ENCODE measurements at regions not wholly inside any gene's neighbourhood (a gene's known extent, or its start where the extent isn't known, plus 50 kb on each side); places are given as distances from the start of the nearest gene placed in this dataset.

GRCh38 chr6:81253821-81254220, 498.7 kb downstream of the TENT5A start:
- Histone ChIP-seq H3K4me1 (no peaks in the 10 kb centered on the region), H4K20me1 (no peaks in the 10 kb centered on the region), H3K4me2 (no peak overlapping the region), H3K27ac (no peak overlapping the region), H3K27me3 (no peaks in the 10 kb centered on the region), H3K9me3 (replicated peaks in 1 of 11) (no peaks in the 10 kb centered on the region), H3K4me3 (no peak overlapping the region), H3K36me3 (no peaks in the 10 kb centered on the region), H3K9ac (no peak overlapping the region)
- TF ChIP-seq Cebpa-rat (IDR thresholded peaks at IDR 0.05), result no peak

DNA sequence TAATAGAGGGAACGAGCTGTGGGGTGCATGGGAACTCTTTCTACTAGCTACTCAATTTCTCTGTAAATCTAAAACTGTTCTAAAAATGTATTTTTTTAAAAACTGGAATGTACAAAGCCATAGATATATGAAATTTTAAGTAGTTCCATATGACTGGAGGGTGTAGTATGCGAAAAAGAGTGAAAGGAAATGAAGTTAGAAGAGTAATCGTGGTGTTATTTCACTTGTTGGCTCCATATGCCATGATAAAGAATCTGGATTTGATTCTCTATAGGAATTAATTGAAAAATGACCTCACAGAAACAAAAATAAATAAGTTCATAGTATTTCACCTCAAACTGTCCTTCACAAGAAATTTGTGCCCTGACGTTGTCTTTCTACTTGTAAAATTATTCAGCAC, 500.2 kb downstream of the TENT5A start:
- H4K20me1 ChIP-seq, result no peaks in the 10 kb centered on the region
- no peaks in the 10 kb centered on the region for H3K9me3 ChIP-seq (replicated peaks in 1 of 11)
- H3K4me1 ChIP-seq, result no peaks in the 10 kb centered on the region
- no peak for TF ChIP-seq Cebpa-rat (IDR thresholded peaks at IDR 0.05)
- H3K36me3 ChIP-seq, result no peaks in the 10 kb centered on the region
- no peak overlapping the region for H3K27ac ChIP-seq
- no peaks in the 10 kb centered on the region for H3K27me3 ChIP-seq
- no peak overlapping the region for H3K4me3 ChIP-seq
- H3K4me2 ChIP-seq, result no peak overlapping the region
- no peak overlapping the region for H3K9ac ChIP-seq

DNA sequence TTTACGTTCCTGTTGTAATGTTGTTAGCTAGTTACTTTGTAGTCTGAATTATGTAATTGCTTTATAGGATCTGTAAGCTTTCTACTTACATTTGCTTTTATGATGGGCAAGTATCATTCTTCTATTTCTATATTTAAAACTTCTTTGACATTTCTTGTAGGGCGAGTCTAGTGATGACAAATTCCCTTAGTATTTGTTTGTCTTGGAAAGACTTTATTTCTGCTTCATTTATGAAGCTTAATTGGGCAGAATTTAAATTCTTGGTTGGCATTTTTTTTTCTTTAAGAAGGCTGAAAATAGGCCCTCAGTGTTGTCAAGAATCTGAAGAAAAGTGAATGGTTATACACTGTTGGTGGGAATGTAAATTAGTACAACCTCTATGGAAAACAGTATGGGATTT, 506.3 kb downstream of the TENT5A start:
- Histone ChIP-seq H3K27me3 (no peaks in the 10 kb centered on the region), H4K20me1 (no peaks in the 10 kb centered on the region), H3K4me1 (no peaks in the 10 kb centered on the region), H3K4me2 (no peak overlapping the region), H3K9ac (no peak overlapping the region), H3K36me3 (no peaks in the 10 kb centered on the region), H3K27ac (no peak overlapping the region), H3K4me3 (no peak overlapping the region), H3K9me3 (replicated peaks in 1 of 11) (no peaks in the 10 kb centered on the region)
- TF ChIP-seq Cebpa-rat (IDR thresholded peaks at IDR 0.05), result no peak

DNA sequence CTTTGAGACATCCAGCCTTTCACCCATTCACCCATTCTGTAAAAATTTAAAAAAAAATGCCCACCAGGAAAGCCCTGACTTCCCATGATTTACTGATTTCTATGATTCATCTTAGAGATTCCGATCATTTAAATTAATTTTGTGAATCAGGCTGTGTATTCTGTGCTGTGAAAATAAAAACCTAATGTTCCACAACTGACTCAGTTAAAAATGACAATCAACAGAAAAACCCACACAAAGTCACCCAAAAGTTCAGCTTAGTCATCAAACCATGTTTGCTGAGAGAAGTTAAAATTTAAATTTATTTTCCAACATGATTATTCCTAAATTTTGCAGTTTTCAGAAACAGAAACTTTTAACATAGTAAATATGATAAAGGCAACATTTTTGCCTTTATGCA, 509.9 kb downstream of the TENT5A start:
- no peaks in the 10 kb centered on the region for H3K9me3 ChIP-seq (replicated peaks in 1 of 11)
- no peaks in the 10 kb centered on the region for H3K4me1 ChIP-seq
- TF ChIP-seq Cebpa-rat (IDR thresholded peaks at IDR 0.05), result no peak
- H3K27me3 ChIP-seq, result no peaks in the 10 kb centered on the region
- H3K4me2 ChIP-seq, result no peak overlapping the region
- H4K20me1 ChIP-seq, result no peaks in the 10 kb centered on the region
- H3K4me3 ChIP-seq, result no peak overlapping the region
- no peak overlapping the region for H3K9ac ChIP-seq
- no peak overlapping the region for H3K27ac ChIP-seq
- H3K36me3 ChIP-seq, result no peaks in the 10 kb centered on the region

DNA sequence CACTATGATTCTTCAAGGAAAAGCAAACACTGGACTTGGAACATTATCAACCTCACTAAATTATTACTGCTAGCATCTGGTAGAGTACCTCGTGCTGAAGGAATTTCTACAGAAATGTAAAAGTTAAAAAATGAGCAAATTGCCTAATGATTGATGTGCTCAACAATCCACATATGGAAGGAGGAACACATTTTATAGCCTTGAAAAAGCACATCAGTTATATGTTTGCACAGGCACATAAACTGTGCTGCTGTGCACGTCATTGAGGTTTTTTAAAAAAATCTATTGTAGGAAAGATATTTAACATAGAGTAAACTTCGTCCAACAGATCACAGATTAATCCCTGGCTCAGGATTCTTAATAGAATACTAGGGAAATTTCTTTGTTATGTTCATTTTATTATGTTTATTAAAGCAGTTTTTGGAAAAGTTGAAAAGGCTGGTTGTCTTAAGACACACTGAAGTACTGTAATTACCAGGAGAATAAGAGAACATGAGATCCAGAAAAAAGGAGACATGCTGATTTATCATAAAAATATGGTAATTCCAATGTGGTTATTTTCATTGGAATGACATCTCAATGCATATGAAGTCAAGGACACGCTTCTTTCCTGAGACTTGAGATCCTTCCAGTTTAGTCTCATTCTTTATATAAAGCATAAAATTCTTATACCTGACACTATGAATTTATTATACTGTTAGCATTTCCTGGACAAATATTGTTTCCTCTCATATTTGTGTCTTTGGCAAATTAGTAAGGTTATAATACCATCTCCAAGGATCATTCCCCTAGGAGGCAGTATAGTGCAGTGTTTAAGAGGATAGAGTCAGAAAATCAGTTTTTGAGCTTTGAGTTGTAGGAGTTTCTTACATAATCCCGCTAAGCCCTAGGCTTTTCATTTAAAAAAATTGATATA, 511.1 kb downstream of the TENT5A start:
- no peaks in the 10 kb centered on the region for H3K9me3 ChIP-seq (replicated peaks in 1 of 11)
- H3K27ac ChIP-seq, result no peak overlapping the region
- no peak overlapping the region for H3K4me2 ChIP-seq
- no peak for TF ChIP-seq Cebpa-rat (IDR thresholded peaks at IDR 0.05)
- no peak overlapping the region for H3K9ac ChIP-seq
- no peaks in the 10 kb centered on the region for H4K20me1 ChIP-seq
- no peaks in the 10 kb centered on the region for H3K27me3 ChIP-seq
- no peaks in the 10 kb centered on the region for H3K36me3 ChIP-seq
- H3K4me1 ChIP-seq, result no peaks in the 10 kb centered on the region
- no peak overlapping the region for H3K4me3 ChIP-seq

GRCh38 chr6:81238390-81238789, 514.1 kb downstream of the TENT5A start:
- no peak overlapping the region for H3K9ac ChIP-seq
- no peak overlapping the region for H3K4me3 ChIP-seq
- H3K27ac ChIP-seq, result no peak overlapping the region
- no peaks in the 10 kb centered on the region for H3K27me3 ChIP-seq
- no peak overlapping the region for H3K4me2 ChIP-seq
- H3K4me1 ChIP-seq, result no peaks in the 10 kb centered on the region
- no peaks in the 10 kb centered on the region for H3K36me3 ChIP-seq
- no peaks in the 10 kb centered on the region for H4K20me1 ChIP-seq
- no peak for TF ChIP-seq Cebpa-rat (IDR thresholded peaks at IDR 0.05)
- H3K9me3 ChIP-seq (replicated peaks in 1 of 11), result no peaks in the 10 kb centered on the region

DNA sequence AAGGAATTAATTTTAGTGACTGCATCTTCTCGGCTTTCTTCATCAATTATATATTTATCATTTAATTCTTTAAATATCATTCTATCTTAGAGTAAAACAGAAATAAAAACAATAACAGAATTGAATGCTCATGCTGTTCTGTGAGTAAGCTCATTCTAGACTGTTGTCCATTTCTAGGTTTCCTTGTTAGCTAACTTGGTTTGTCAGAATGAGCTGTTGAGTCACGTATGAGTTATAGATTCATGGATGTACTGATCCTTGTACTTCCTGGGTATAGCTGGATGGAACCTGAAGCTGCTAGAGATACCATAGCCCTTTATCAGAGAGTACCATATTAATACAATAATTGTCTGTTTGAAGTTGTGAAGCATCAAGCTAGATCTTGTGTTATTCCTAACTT, 515.3 kb downstream of the TENT5A start:
- no peak overlapping the region for H3K4me2 ChIP-seq
- H3K36me3 ChIP-seq, result no peaks in the 10 kb centered on the region
- H3K27ac ChIP-seq, result no peak overlapping the region
- H3K9ac ChIP-seq, result no peak overlapping the region
- no peak for TF ChIP-seq Cebpa-rat (IDR thresholded peaks at IDR 0.05)
- no peaks in the 10 kb centered on the region for H4K20me1 ChIP-seq
- H3K4me1 ChIP-seq, result no peaks in the 10 kb centered on the region
- no peaks in the 10 kb centered on the region for H3K27me3 ChIP-seq
- no peaks in the 10 kb centered on the region for H3K9me3 ChIP-seq (replicated peaks in 1 of 11)
- no peak overlapping the region for H3K4me3 ChIP-seq

DNA sequence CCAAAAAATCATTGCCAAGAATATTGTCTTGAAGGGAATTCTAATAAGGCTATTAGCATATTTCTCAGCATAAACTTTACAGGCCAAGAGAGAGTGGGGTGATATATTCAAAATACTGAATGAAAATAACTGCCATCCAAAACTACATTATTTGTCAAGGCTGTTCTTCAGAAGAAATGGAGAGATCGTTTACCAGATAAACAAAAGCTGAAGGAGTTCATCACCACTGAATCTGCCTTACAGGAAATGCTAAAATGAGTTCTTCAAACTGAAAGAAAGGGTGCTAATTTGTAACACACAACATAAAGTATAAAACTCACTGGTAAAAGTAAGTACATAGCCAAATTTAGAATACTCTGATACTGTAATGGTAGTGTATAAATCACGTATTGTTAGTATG, 517.0 kb downstream of the TENT5A start:
- Histone ChIP-seq H3K27ac (no peak overlapping the region), H4K20me1 (no peaks in the 10 kb centered on the region), H3K4me3 (no peak overlapping the region), H3K9ac (no peak overlapping the region), H3K4me1 (no peaks in the 10 kb centered on the region), H3K9me3 (replicated peaks in 1 of 11) (no peaks in the 10 kb centered on the region), H3K4me2 (no peak overlapping the region), H3K36me3 (no peaks in the 10 kb centered on the region), H3K27me3 (no peaks in the 10 kb centered on the region)
- no peak for TF ChIP-seq Cebpa-rat (IDR thresholded peaks at IDR 0.05)

GRCh38 chr6:81233990-81234389, 518.5 kb downstream of the TENT5A start:
- TF ChIP-seq Cebpa-rat (IDR thresholded peaks at IDR 0.05), result no peak
- H3K4me3 ChIP-seq, result no peak overlapping the region

GRCh38 chr6:81228912-81229555, 523.4 kb downstream of the TENT5A start:
- H3K36me3 ChIP-seq, result no peaks in the 10 kb centered on the region
- no peaks in the 10 kb centered on the region for H3K9me3 ChIP-seq (replicated peaks in 1 of 11)
- no peak for TF ChIP-seq Cebpa-rat (IDR thresholded peaks at IDR 0.05)
- H3K9ac ChIP-seq, result no peak overlapping the region
- 0 out of 22 replicates have a peak overlapping the region, but pooled peaks of 1 of the 11 experiments have one; percentile 27 for H3K27ac ChIP-seq
- H3K4me1 ChIP-seq, result no peaks in the 10 kb centered on the region
- no peaks in the 10 kb centered on the region for H4K20me1 ChIP-seq
- no peaks in the 10 kb centered on the region for H3K27me3 ChIP-seq
- no peak overlapping the region for H3K4me3 ChIP-seq
- no peak overlapping the region for H3K4me2 ChIP-seq

More at GRCh38 chr6:81233990-81234389, 518.5 kb downstream of the TENT5A start:
- H3K4me2 ChIP-seq, result no peak overlapping the region
- no peak overlapping the region for H3K27ac ChIP-seq
- no peaks in the 10 kb centered on the region for H3K36me3 ChIP-seq
- no peaks in the 10 kb centered on the region for H3K9me3 ChIP-seq (replicated peaks in 1 of 11)
- H3K9ac ChIP-seq, result no peak overlapping the region
- H4K20me1 ChIP-seq, result no peaks in the 10 kb centered on the region
- no peaks in the 10 kb centered on the region for H3K27me3 ChIP-seq
- no peaks in the 10 kb centered on the region for H3K4me1 ChIP-seq
